ENCODE measurements at regions not wholly inside any gene's neighbourhood (a gene's known extent, or its start where the extent isn't known, plus 50 kb on each side); places are given as distances from the start of the nearest gene placed in this dataset.

- DNase-seq (ENCODE audit: low spot score) = no peak
Observed at GRCh38 chr13:73703606-73704005, 430.6 kb downstream of the KLF12 start.

- no peak for DNase-seq (ENCODE audit: low spot score)
Observed at GRCh38 chr13:73702419-73703071, 431.7 kb downstream of the KLF12 start.

GRCh38 chr13:73701160-73701559, 433.0 kb downstream of the KLF12 start:
- DNase-seq (ENCODE audit: low spot score) = no peak

- no peak for DNase-seq (ENCODE audit: low spot score)
Observed at GRCh38 chr13:73698859-73699258, 435.3 kb downstream of the KLF12 start.

GRCh38 chr13:73697166-73697565, 437.0 kb downstream of the KLF12 start:
- DNase-seq (ENCODE audit: low spot score) = no peak

- no peak for DNase-seq (ENCODE audit: low spot score)
Observed at GRCh38 chr13:73696713-73697112, 437.5 kb downstream of the KLF12 start.

GRCh38 chr13:73696271-73696670, 437.9 kb downstream of the KLF12 start:
- DNase-seq (ENCODE audit: low spot score) = no peak

- no peak for DNase-seq (ENCODE audit: low spot score)
Observed at GRCh38 chr13:73695325-73695724, 438.9 kb downstream of the KLF12 start.

GRCh38 chr13:73693215-73693614, 441.0 kb downstream of the KLF12 start:
- DNase-seq (ENCODE audit: low spot score) = no peak

GRCh38 chr13:73691891-73692290, 442.3 kb downstream of the KLF12 start:
- no peak for DNase-seq (ENCODE audit: low spot score)

GRCh38 chr13:73687929-73688328, 446.3 kb downstream of the KLF12 start:
- no peak for DNase-seq (ENCODE audit: low spot score)

GRCh38 chr13:73687087-73687486, 447.1 kb downstream of the KLF12 start:
- no peak for DNase-seq (ENCODE audit: low spot score)

- no peak for DNase-seq (ENCODE audit: low spot score)
Observed at GRCh38 chr13:73684750-73685149, 449.5 kb downstream of the KLF12 start.

- DNase-seq (ENCODE audit: low spot score) = no peak
Observed at GRCh38 chr13:73684286-73684685, 449.9 kb downstream of the KLF12 start.

GRCh38 chr13:73683746-73684145, 450.5 kb downstream of the KLF12 start:
- DNase-seq (ENCODE audit: low spot score) = no peak

GRCh38 chr13:73681779-73682178, 452.4 kb downstream of the KLF12 start:
- DNase-seq (ENCODE audit: low spot score) = no peak

GRCh38 chr13:73681015-73681414, 453.2 kb downstream of the KLF12 start:
- DNase-seq (ENCODE audit: low spot score) = no peak

- peak; percentile 25 for DNase-seq (ENCODE audit: low spot score)
Observed at GRCh38 chr13:73677048-73677601, 457.1 kb downstream of the KLF12 start.

GRCh38 chr13:73676550-73677047, 457.6 kb downstream of the KLF12 start:
- DNase-seq (ENCODE audit: low spot score) = no peak

- DNase-seq (ENCODE audit: low spot score) = no peak
Observed at GRCh38 chr13:73675821-73676220, 458.4 kb downstream of the KLF12 start.

GRCh38 chr13:73674570-73674969, 459.6 kb downstream of the KLF12 start:
- DNase-seq (ENCODE audit: low spot score) = no peak

- DNase-seq (ENCODE audit: low spot score) = no peak
Observed at GRCh38 chr13:73673931-73674330, 460.3 kb downstream of the KLF12 start.

- no peak for DNase-seq (ENCODE audit: low spot score)
Observed at GRCh38 chr13:73672492-73672891, 461.7 kb downstream of the KLF12 start.

GRCh38 chr13:73671732-73672131, 462.5 kb downstream of the KLF12 start:
- no peak for DNase-seq (ENCODE audit: low spot score)

All from GM03348 (cell line).